Lung (tissue), 11 donors: ENCODE measurements at regions not wholly inside any gene's neighbourhood (a gene's known extent, or its start where the extent isn't known, plus 50 kb on each side); places are given as distances from the start of the nearest gene placed in this dataset.

Source experiments
- ATAC-seq: fragments of 200-7000 bp; cut with Tn5 transposase; one replicate; pipeline ENCODE4 v1.9.1; 2020; ENCODE audit warnings: moderate number of reproducible peaks; ENCODE audit not compliant: insufficient read depth, low FRiP score
- DNase-seq, 3 donors: peaks; one replicate each; pipeline ENCODE4 v3.0.0-alpha.2; 2013 to 2017
- H3K27ac ChIP-seq, 2 donors: one replicate each; pipeline ENCODE4 v1.5.1; 2013; ENCODE audit warnings: mild to moderate bottlenecking in 2 of 2, moderate library complexity in 2 of 2, control low read depth in 1 of 2, inconsistent platforms in 1 of 2, low read depth in 1 of 2, low read length in 1 of 2
- H3K27me3 ChIP-seq, 3 donors: one replicate each; pipeline ENCODE4 v1.5.1; 2013; ENCODE audit warnings: low read length in 2 of 3; ENCODE audit not compliant: control insufficient read depth in 3 of 3, insufficient read depth in 3 of 3
- H3K36me3 ChIP-seq, 4 donors: one replicate each; pipeline ENCODE4 v1.5.1; 2013; ENCODE audit warnings: low read length in 4 of 4, mild to moderate bottlenecking in 1 of 4, moderate library complexity in 1 of 4; ENCODE audit not compliant: control insufficient read depth in 4 of 4, insufficient read depth in 4 of 4
- H3K4me1 ChIP-seq, 5 donors: one replicate each; pipeline ENCODE4 v1.5.1; 2013; ENCODE audit warnings: low read length in 5 of 5, mild to moderate bottlenecking in 2 of 5, moderate library complexity in 1 of 5; ENCODE audit not compliant: control insufficient read depth in 5 of 5, insufficient read depth in 5 of 5
- H3K4me3 ChIP-seq: one replicate; pipeline ENCODE4 v1.5.1; 2013; ENCODE audit warnings: mild to moderate bottlenecking, control low read depth, moderate library complexity
- H3K9ac ChIP-seq, 2 donors: one replicate each; pipeline ENCODE4 v1.5.1; 2013; ENCODE audit warnings: low read length in 2 of 2, control low read depth in 1 of 2; ENCODE audit not compliant: insufficient read depth in 1 of 2
- H3K9me3 ChIP-seq, 4 donors: one replicate each; pipeline ENCODE4 v1.5.1; 2013; ENCODE audit warnings: low read length in 3 of 4, mild to moderate bottlenecking in 1 of 4, moderate library complexity in 1 of 4; ENCODE audit not compliant: control insufficient read depth in 4 of 4, insufficient read depth in 3 of 4
- CTCF ChIP-seq: IDR thresholded peaks from 2 replicates; pipeline ENCODE4 v1.5.1; 2012; ENCODE audit warnings: mild to moderate bottlenecking; ENCODE audit errors: control extremely low read depth, extremely low read depth
- WGBS, 2 donors: extraction: QIAGEN DNeasy Blood & Tissue Kit; methylation state at CpG; one replicate each; pipeline ENCODE4 v1.1.7; 2013; 5-methylcytosine and 5-hydroxymethylcytosine counted together
- donor health status: control.
- donor health status: control.
- donor health status: Bipolar disorder and iron deficiency.
- donor health status: healthy.
- donor health status: DM: yes; HTN: yes; CAD: no.

- Histone ChIP-seq H3K27ac (no peak overlapping the region), H3K9ac (no peak overlapping the region), H3K4me1 (peaks cover 0 to 7% (median 0%) of the 10 kb centered on the region in 5 donors), H3K9me3 (peaks cover 0 to 4% (median 0%) of the 10 kb centered on the region in 4 donors), H3K27me3 (no peaks in the 10 kb centered on the region), H3K4me3 (no peak overlapping the region), H3K36me3 (no peaks in the 10 kb centered on the region)
- TF ChIP-seq CTCF, result no peak
- ATAC-seq, result no peak
- no peak for DNase-seq
- WGBS, 2 donors, result 67 to 84% methylated on average over 2 of the region's 2 CpGs
Observed at GRCh38 chr11:37502202-37502601, 904.2 kb upstream of the RAG2 start.

GRCh38 chr11:37500425-37500824 lies 902.4 kb upstream of the RAG2 start:
- H3K4me3 ChIP-seq, result no peak overlapping the region
- no peak for DNase-seq
- no peak overlapping the region for H3K27ac ChIP-seq
- H3K4me1 ChIP-seq, result peaks cover 0 to 7% (median 0%) of the 10 kb centered on the region in 5 donors
- H3K9me3 ChIP-seq, result no peaks in the 10 kb centered on the region
- TF ChIP-seq CTCF, result no peak
- WGBS, 2 donors, result 56 to 72% methylated on average over 2 of the region's 2 CpGs
- no peaks in the 10 kb centered on the region for H3K27me3 ChIP-seq
- no peaks in the 10 kb centered on the region for H3K36me3 ChIP-seq
- H3K9ac ChIP-seq, result no peak overlapping the region
- ATAC-seq, result no peak

GRCh38 chr11:37497326-37497725 lies 899.3 kb upstream of the RAG2 start:
- ATAC-seq (no peak), DNase-seq (no peak)
- Histone ChIP-seq H3K4me1 (no peaks in the 10 kb centered on the region), H3K27ac (no peak overlapping the region), H3K27me3 (no peaks in the 10 kb centered on the region), H3K9me3 (no peaks in the 10 kb centered on the region), H3K9ac (no peak overlapping the region), H3K4me3 (no peak overlapping the region), H3K36me3 (no peaks in the 10 kb centered on the region)
- no peak for TF ChIP-seq CTCF
- 61 to 75% methylated on average over 1 of the region's 1 CpG for WGBS, 2 donors

GRCh38 chr11:37496201-37496600 lies 898.2 kb upstream of the RAG2 start:
- ATAC-seq, result no peak
- TF ChIP-seq CTCF, result no peak

More at GRCh38 chr11:37496201-37496600, 898.2 kb upstream of the RAG2 start:
- no peak overlapping the region for H3K27ac ChIP-seq
- no peak for DNase-seq
- H3K4me1 ChIP-seq, result no peaks in the 10 kb centered on the region
- WGBS, 2 donors, result 84 to 87% methylated on average over 1 of the region's 1 CpG
- H3K27me3 ChIP-seq, result no peaks in the 10 kb centered on the region
- no peak overlapping the region for H3K9ac ChIP-seq
- no peaks in the 10 kb centered on the region for H3K9me3 ChIP-seq
- no peaks in the 10 kb centered on the region for H3K36me3 ChIP-seq
- no peak overlapping the region for H3K4me3 ChIP-seq
